SHP77 (cell line): ENCODE measurements at regions not wholly inside any gene's neighbourhood (a gene's known extent, or its start where the extent isn't known, plus 50 kb on each side); places are given as distances from the start of the nearest gene placed in this dataset.

Experiments used
- DNase-seq, 2 experiments: peaks; one replicate each; lab custom pipeline; 2025; lab: John Stamatoyannopoulos, UW

GRCh38 chr12:123100882-123101281 is 50.0 kb downstream of the PITPNM2 start:
- DNase-seq: no peak

GRCh38 chr12:123100450-123100849 is 50.4 kb downstream of the PITPNM2 start:
- no peak for DNase-seq

- peak in 1 of 2 experiments; percentile 26 for DNase-seq
Measured at GRCh38 chr12:123099560-123100192, 51.2 kb downstream of the PITPNM2 start.

- no peak for DNase-seq
Measured at GRCh38 chr12:123098780-123099179, 52.1 kb downstream of the PITPNM2 start.

- peak in 1 of 2 experiments; percentile 22 for DNase-seq
Measured at GRCh38 chr12:123097561-123098084, 53.3 kb downstream of the PITPNM2 start.

GRCh38 chr12:123096741-123097140 is 54.1 kb downstream of the PITPNM2 start:
- DNase-seq: no peak

GRCh38 chr12:123096182-123096581 is 54.7 kb downstream of the PITPNM2 start:
- DNase-seq: no peak

GRCh38 chr12:123095078-123095881 is 55.6 kb downstream of the PITPNM2 start:
- no peak for DNase-seq

GRCh38 chr12:123094349-123095077 is 56.4 kb downstream of the PITPNM2 start:
- no peak for DNase-seq

- DNase-seq: no peak
Measured at GRCh38 chr12:123092866-123093265, 58.0 kb downstream of the PITPNM2 start.

- no peak for DNase-seq
Measured at GRCh38 chr12:123091230-123092150, 59.4 kb downstream of the PITPNM2 start.

GRCh38 chr12:123089631-123090353 is 61.1 kb downstream of the PITPNM2 start:
- DNase-seq: no peak

GRCh38 chr12:123089140-123089539 is 61.8 kb downstream of the PITPNM2 start:
- DNase-seq: no peak

- DNase-seq: peak; percentile 85 to 91
Measured at GRCh38 chr12:123085730-123086487, 65.0 kb downstream of the PITPNM2 start.

- DNase-seq: no peak
Measured at GRCh38 chr12:123085066-123085465, 65.8 kb downstream of the PITPNM2 start.

- DNase-seq: no peak
Measured at GRCh38 chr12:123083661-123084571, 67.0 kb downstream of the PITPNM2 start.

- DNase-seq: no peak
Measured at GRCh38 chr12:123080634-123081033, 70.3 kb downstream of the PITPNM2 start.

GRCh38 chr12:123078531-123079155 is 72.2 kb downstream of the PITPNM2 start:
- no peak for DNase-seq

- DNase-seq: no peak
Measured at GRCh38 chr12:123078120-123078465, 72.8 kb downstream of the PITPNM2 start.
